GM18507 (cell line): ENCODE measurements at regions not wholly inside any gene's neighbourhood (a gene's known extent, or its start where the extent isn't known, plus 50 kb on each side); places are given as distances from the start of the nearest gene placed in this dataset.

ENCODE experiments used
- DNase-seq: peaks from one replicate; pipeline ENCODE4 v3.0.0; 2011; ENCODE audit warnings: low read depth; ENCODE audit not compliant: insufficient read length; ENCODE audit errors: extremely low spot score
- FAIRE-seq: peaks from 2 replicates; lab custom pipeline; 2011; peaks lifted over from hg19 to GRCh38; lab: Jason Lieb, UNC

GRCh38 chr13:95440441-95441088 lies 112.0 kb upstream of the CLDN10 start:
- FAIRE-seq (no peak), DNase-seq (no peak)

- FAIRE-seq (no peak), DNase-seq (no peak)
These were observed 111.2 kb upstream of the CLDN10 start for GRCh38 chr13:95441326-95441725.

- DNase-seq (no peak), FAIRE-seq (no peak)
These were observed 108.4 kb upstream of the CLDN10 start for GRCh38 chr13:95444006-95444730.

- FAIRE-seq, result no peak
These were observed 107.4 kb upstream of the CLDN10 start for GRCh38 chr13:95445131-95445530.

GRCh38 chr13:95447814-95448213 lies 104.7 kb upstream of the CLDN10 start:
- DNase-seq, result no peak
- FAIRE-seq, result no peak

More at GRCh38 chr13:95445131-95445530, 107.4 kb upstream of the CLDN10 start:
- DNase-seq, result no peak

- DNase-seq, result no peak
- FAIRE-seq, result no peak
These were observed 100.9 kb upstream of the CLDN10 start for GRCh38 chr13:95451656-95452055.

- FAIRE-seq, result no peak
These were observed 100.1 kb upstream of the CLDN10 start for GRCh38 chr13:95452375-95452774.

GRCh38 chr13:95455782-95456181 lies 96.7 kb upstream of the CLDN10 start:
- DNase-seq (no peak), FAIRE-seq (no peak)

More at GRCh38 chr13:95452375-95452774, 100.1 kb upstream of the CLDN10 start:
- no peak for DNase-seq

GRCh38 chr13:95456815-95457214 lies 95.7 kb upstream of the CLDN10 start:
- FAIRE-seq (no peak), DNase-seq (no peak)

GRCh38 chr13:95457294-95457693 lies 95.2 kb upstream of the CLDN10 start:
- FAIRE-seq (peak; percentile 96), DNase-seq (peak; percentile 29)

- FAIRE-seq, result no peak
These were observed 89.7 kb upstream of the CLDN10 start for GRCh38 chr13:95462801-95463200.

GRCh38 chr13:95463531-95463930 lies 89.0 kb upstream of the CLDN10 start:
- FAIRE-seq, result no peak
- DNase-seq, result no peak

More at GRCh38 chr13:95462801-95463200, 89.7 kb upstream of the CLDN10 start:
- no peak for DNase-seq

GRCh38 chr13:95470574-95471366 lies 81.8 kb upstream of the CLDN10 start:
- FAIRE-seq (no peak), DNase-seq (no peak)

- peak; percentile 18 for FAIRE-seq
- DNase-seq, result no peak
These were observed 80.6 kb upstream of the CLDN10 start for GRCh38 chr13:95471960-95472359.

- FAIRE-seq (no peak), DNase-seq (no peak)
These were observed 77.5 kb upstream of the CLDN10 start for GRCh38 chr13:95474992-95475391.

GRCh38 chr13:95477187-95477586 lies 75.3 kb upstream of the CLDN10 start:
- FAIRE-seq, result no peak

GRCh38 chr13:95479731-95480130 lies 72.8 kb upstream of the CLDN10 start:
- DNase-seq (no peak), FAIRE-seq (no peak)

More at GRCh38 chr13:95477187-95477586, 75.3 kb upstream of the CLDN10 start:
- no peak for DNase-seq

- FAIRE-seq (peak; percentile 91), DNase-seq (peak; percentile 29)
These were observed 72.4 kb upstream of the CLDN10 start for GRCh38 chr13:95480131-95480545.

- no peak for FAIRE-seq
- no peak for DNase-seq
These were observed 71.4 kb upstream of the CLDN10 start for GRCh38 chr13:95480791-95481780.
